ENCODE measurements at regions not wholly inside any gene's neighbourhood (a gene's known extent, or its start where the extent isn't known, plus 50 kb on each side); places are given as distances from the start of the nearest gene placed in this dataset.

- Histone ChIP-seq H3K9me3 (no peaks in the 10 kb centered on the region), H3K4me1 (no peaks in the 10 kb centered on the region), H3K27me3 (no peaks in the 10 kb centered on the region), H3K27ac (no peak overlapping the region), H3K36me3 (no peaks in the 10 kb centered on the region), H3K4me3 (no peak overlapping the region)
- intact Hi-C loops (cut with DNase I) = no loop called here
- ATAC-seq (no peak), DNase-seq (no peak), FAIRE-seq (no peak)
- 63 to 67% methylated on average over 5 of the region's 5 CpGs for WGBS, 2 donors
- no peak for TF ChIP-seq CTCF (IDR thresholded peaks at IDR 0.05)
Observed at GRCh38 chr16:73275024-73275423, 227.1 kb upstream of the ZFHX3 start.

- Histone ChIP-seq H3K9me3 (no peaks in the 10 kb centered on the region), H3K4me3 (no peak overlapping the region), H3K27me3 (no peaks in the 10 kb centered on the region), H3K27ac (no peak overlapping the region), H3K4me1 (no peaks in the 10 kb centered on the region), H3K36me3 (no peaks in the 10 kb centered on the region)
- FAIRE-seq (no peak), ATAC-seq (no peak), DNase-seq (no peak)
- WGBS, 2 donors = 76 to 97% methylated on average over 1 of the region's 1 CpG
- TF ChIP-seq CTCF (IDR thresholded peaks at IDR 0.05) = no peak
- intact Hi-C loops (cut with DNase I) = no loop called here
Observed at GRCh38 chr16:73274140-73274539, 226.2 kb upstream of the ZFHX3 start.

GRCh38 chr16:73268366-73268993 is 220.6 kb upstream of the ZFHX3 start:
- H3K9me3 ChIP-seq = no peaks in the 10 kb centered on the region
- TF ChIP-seq CTCF (IDR thresholded peaks at IDR 0.05) = no peak
- 64 to 71% methylated on average over 14 of the region's 14 CpGs for WGBS, 2 donors
- no peak overlapping the region for H3K4me3 ChIP-seq
- H3K27me3 ChIP-seq = no peaks in the 10 kb centered on the region
- intact Hi-C loops (cut with DNase I) = no loop called here
- H3K27ac ChIP-seq = no peak overlapping the region
- FAIRE-seq (no peak), ATAC-seq (no peak), DNase-seq (no peak)
- H3K4me1 ChIP-seq = no peaks in the 10 kb centered on the region
- H3K36me3 ChIP-seq = no peaks in the 10 kb centered on the region

GRCh38 chr16:73265935-73266334 is 218.0 kb upstream of the ZFHX3 start:
- Histone ChIP-seq H3K27me3 (no peaks in the 10 kb centered on the region), H3K4me3 (no peak overlapping the region), H3K27ac (peak overlapping the region in 1 of 4 donors; percentile 28), H3K9me3 (no peaks in the 10 kb centered on the region), H3K4me1 (no peaks in the 10 kb centered on the region), H3K36me3 (no peaks in the 10 kb centered on the region)
- ATAC-seq (peak in 1 of 4 donors; percentile 56), FAIRE-seq (no peak), DNase-seq (no peak)
- intact Hi-C loops (cut with DNase I) = no loop called here
- TF ChIP-seq CTCF (IDR thresholded peaks at IDR 0.05) = no peak
- 36 to 39% methylated on average over 5 of the region's 5 CpGs for WGBS, 2 donors

- ATAC-seq (peak in 3 of 4 donors; percentile 65 to 77 (median 70)), DNase-seq (peak in 3 of 6 donors; percentile 12 to 21 (median 19)), FAIRE-seq (no peak)
- no peaks in the 10 kb centered on the region for H3K36me3 ChIP-seq
- TF ChIP-seq CTCF (IDR thresholded peaks at IDR 0.05) = no peak
- no peak overlapping the region for H3K4me3 ChIP-seq
- H3K27me3 ChIP-seq = no peaks in the 10 kb centered on the region
- peak overlapping the region in 1 of 4 donors; percentile 28 for H3K27ac ChIP-seq
- no peaks in the 10 kb centered on the region for H3K9me3 ChIP-seq
- 39 to 43% methylated on average over 10 of the region's 10 CpGs for WGBS, 2 donors
- intact Hi-C loops (cut with DNase I) = no loop called here
- no peaks in the 10 kb centered on the region for H3K4me1 ChIP-seq
Observed at GRCh38 chr16:73265124-73265837, 217.4 kb upstream of the ZFHX3 start.
